ENCODE measurements at regions not wholly inside any gene's neighbourhood (a gene's known extent, or its start where the extent isn't known, plus 50 kb on each side); places are given as distances from the start of the nearest gene placed in this dataset.

GRCh38 chr15:96409215-96410138, 79.0 kb downstream of the NR2F2 start:
- TF ChIP-seq CTCF (IDR thresholded peaks at IDR 0.05) (no peak), POLR2A (IDR thresholded peaks at IDR 0.05) (no peak)
